GM23248 (cell line): ENCODE measurements at regions not wholly inside any gene's neighbourhood (a gene's known extent, or its start where the extent isn't known, plus 50 kb on each side); places are given as distances from the start of the nearest gene placed in this dataset.

Source experiments
- EZH2 ChIP-seq: fragments of 200-600 bp; sonication (generic); IDR thresholded peaks from 2 replicates; pipeline ENCODE4 v1.6.1; 2018; ENCODE audit warnings: antibody characterized with exemption, mild to moderate bottlenecking; ENCODE audit not compliant: insufficient read depth, poor library complexity, severe bottlenecking
- EZH2phosphoT487 ChIP-seq: fragments of 200-600 bp; sonication (generic); IDR thresholded peaks from 2 replicates; pipeline ENCODE4 v1.6.1; 2018; ENCODE audit warnings: antibody characterized with exemption, moderate library complexity, mild to moderate bottlenecking, low read depth; ENCODE audit not compliant: insufficient read depth

DNA sequence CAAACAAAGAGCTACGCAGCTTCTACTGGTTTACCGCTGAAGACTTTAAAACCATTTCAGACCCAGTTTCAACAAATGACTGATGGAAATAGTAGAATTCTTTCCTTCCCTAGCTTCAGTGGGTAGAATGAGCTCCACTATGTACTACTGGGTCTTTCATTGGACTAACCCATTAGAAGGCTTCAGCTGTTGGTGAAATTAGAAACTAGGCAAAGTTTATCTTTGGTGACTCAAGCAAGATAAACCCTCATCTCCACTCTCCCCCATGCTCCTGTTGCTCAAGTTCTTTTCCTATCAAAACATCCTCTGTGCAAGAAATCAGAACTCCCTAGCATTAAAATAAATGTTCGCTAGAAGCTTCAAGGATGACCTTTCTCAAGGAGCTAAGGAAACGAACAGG is 159.2 kb downstream of the PAWR start:
- no peak for TF ChIP-seq EZH2
- TF ChIP-seq EZH2phosphoT487 = no peak
